Prostate gland (tissue), 2 donors: ENCODE measurements at regions not wholly inside any gene's neighbourhood (a gene's known extent, or its start where the extent isn't known, plus 50 kb on each side); places are given as distances from the start of the nearest gene placed in this dataset.

Experiments used
- DNase-seq: peaks from one replicate; pipeline ENCODE4 v3.0.0-alpha.2; 2019; ENCODE audit warnings: low spot score
- H3K27ac ChIP-seq, 2 donors: fragments of 200-600 bp; sonication (generic); 2 replicates each; pipeline ENCODE4 v1.5.1; 2017 to 2019
- H3K27me3 ChIP-seq: fragments of 200-600 bp; sonication (generic); replicated peaks from 2 replicates; pipeline ENCODE4 v1.5.1; 2019; ENCODE audit not compliant: insufficient read depth
- H3K36me3 ChIP-seq, 2 donors: fragments of 200-600 bp; sonication (generic); 1 replicate in 1 of 2; 2 replicates in 1 of 2; pipeline versions ENCODE4 v1.5.1 to v1.8.1; 2017 to 2019
- H3K4me1 ChIP-seq: fragments of 200-600 bp; sonication (generic); replicated peaks from 2 replicates; pipeline ENCODE4 v1.5.1; 2019
- H3K4me3 ChIP-seq, 2 donors: fragments of 200-600 bp; sonication (generic); 2 replicates each; pipeline ENCODE4 v1.5.1; 2017 to 2019
- H3K9me3 ChIP-seq: fragments of 200-600 bp; sonication (generic); 2 replicates; pipeline ENCODE4 v1.5.1; 2017
- CTCF ChIP-seq, 4 experiments: fragments of 200-600 bp in 2 of 4; fragments of 450-650 bp in 2 of 4; sonication (generic) in 2 of 4; IDR thresholded peaks; 1 replicate in 3 of 4; 2 replicates in 1 of 4; pipeline ENCODE4 v1.5.1; 2016 to 2019; ENCODE audit warnings: antibody characterized with exemption in 4 of 4, mild to moderate bottlenecking in 2 of 4, moderate library complexity in 2 of 4
- POLR2A ChIP-seq: fragments of 450-650 bp; IDR thresholded peaks from one replicate; pipeline ENCODE4 v1.6.1; 2016; ENCODE audit warnings: antibody characterized with exemption, mild to moderate bottlenecking
- POLR2AphosphoS5 ChIP-seq: sonication (generic); formaldehyde crosslinking; IDR thresholded peaks from one replicate; pipeline ENCODE4 v1.6.1; 2017; ENCODE audit warnings: antibody characterized with exemption
- WGBS: methylation state at CpG from one replicate; pipeline ENCODE4 v1.1.5; 2018; 5-methylcytosine and 5-hydroxymethylcytosine counted together
- intact Hi-C: fragments of 100-400 bp; cut with DNase I; formaldehyde crosslinking; loops from one replicate; pipeline ENCODE4 v1.14.2; 2022

- Histone ChIP-seq H3K27me3 (no peaks in the 10 kb centered on the region), H3K4me1 (no peaks in the 10 kb centered on the region), H3K9me3 (no peaks in the 10 kb centered on the region), H3K36me3 (no peaks in the 10 kb centered on the region), H3K27ac (no peak overlapping the region), H3K4me3 (no peak overlapping the region)
- TF ChIP-seq CTCF (IDR thresholded peaks at IDR 0.05) = no peak
- no peak for TF ChIP-seq POLR2AphosphoS5
- TF ChIP-seq POLR2A = no peak
- DNase-seq = no peak
- intact Hi-C loops = no loop called here
- WGBS = 85% methylated on average over 5 of the region's 5 CpGs
These were observed 266.4 kb upstream of the PREP start for GRCh38 chr6:105669232-105669631.

- WGBS = 95% methylated on average over 12 of the region's 12 CpGs
- no peaks in the 10 kb centered on the region for H3K36me3 ChIP-seq
- no peak overlapping the region for H3K4me3 ChIP-seq
- no peak overlapping the region for H3K27ac ChIP-seq
- no peak for DNase-seq
- intact Hi-C loops = no loop called here
- TF ChIP-seq POLR2A (no peak), CTCF (IDR thresholded peaks at IDR 0.05) (no peak), POLR2AphosphoS5 (no peak)
- no peaks in the 10 kb centered on the region for H3K4me1 ChIP-seq
- no peaks in the 10 kb centered on the region for H3K9me3 ChIP-seq
- no peaks in the 10 kb centered on the region for H3K27me3 ChIP-seq
These were observed 264.2 kb upstream of the PREP start for GRCh38 chr6:105667056-105667455.

- WGBS = 88% methylated on average over 2 of the region's 2 CpGs
- DNase-seq = no peak
- no peak overlapping the region for H3K27ac ChIP-seq
- H3K4me3 ChIP-seq = no peak overlapping the region
- H3K36me3 ChIP-seq = no peaks in the 10 kb centered on the region
- TF ChIP-seq POLR2AphosphoS5 (no peak), CTCF (IDR thresholded peaks at IDR 0.05) (no peak)
- no peaks in the 10 kb centered on the region for H3K9me3 ChIP-seq
- no peaks in the 10 kb centered on the region for H3K27me3 ChIP-seq
- intact Hi-C loops = no loop called here
- H3K4me1 ChIP-seq = no peaks in the 10 kb centered on the region
These were observed 262.0 kb upstream of the PREP start for GRCh38 chr6:105664931-105665330.

GRCh38 chr6:105651969-105652368, 249.1 kb upstream of the PREP start:
- no peak overlapping the region for H3K4me3 ChIP-seq
- intact Hi-C loops = no loop called here
- WGBS = 94% methylated on average over 2 of the region's 2 CpGs

More at GRCh38 chr6:105651969-105652368, 249.1 kb upstream of the PREP start:
- Histone ChIP-seq H3K27me3 (no peaks in the 10 kb centered on the region), H3K4me1 (no peaks in the 10 kb centered on the region), H3K9me3 (no peaks in the 10 kb centered on the region), H3K27ac (no peak overlapping the region), H3K36me3 (no peaks in the 10 kb centered on the region)
- no peak for TF ChIP-seq POLR2A
- no peak for TF ChIP-seq CTCF (IDR thresholded peaks at IDR 0.05)
- no peak for TF ChIP-seq POLR2AphosphoS5
- no peak for DNase-seq
